CD4-positive, alpha-beta T cell treated with Interleukin-6 at 100 ng/mL for 8 hours (primary cell): ENCODE measurements at regions not wholly inside any gene's neighbourhood (a gene's known extent, or its start where the extent isn't known, plus 50 kb on each side); places are given as distances from the start of the nearest gene placed in this dataset.

Experiments
- DNase-seq: peaks from one replicate; pipeline ENCODE4 v3.0.0-alpha.2; 2020; ENCODE audit warnings: mixed read lengths, low spot score

- no peak for DNase-seq
Measured at GRCh38 chr13:103794526-103794925, 728.3 kb upstream of the SLC10A2 start.

- no peak for DNase-seq
Measured at GRCh38 chr13:103788061-103788652, 721.9 kb upstream of the SLC10A2 start.

GRCh38 chr13:103772576-103772975 lies 706.4 kb upstream of the SLC10A2 start:
- no peak for DNase-seq

GRCh38 chr13:103762523-103762922 lies 696.3 kb upstream of the SLC10A2 start:
- no peak for DNase-seq

GRCh38 chr13:103759361-103759760 lies 693.1 kb upstream of the SLC10A2 start:
- no peak for DNase-seq

- DNase-seq = no peak
Measured at GRCh38 chr13:103758222-103758621, 692.0 kb upstream of the SLC10A2 start.

GRCh38 chr13:103757361-103757760 lies 691.1 kb upstream of the SLC10A2 start:
- DNase-seq = no peak

GRCh38 chr13:103754783-103755182 lies 688.6 kb upstream of the SLC10A2 start:
- DNase-seq = no peak

- no peak for DNase-seq
Measured at GRCh38 chr13:103734837-103735236, 668.6 kb upstream of the SLC10A2 start.

- DNase-seq = no peak
Measured at GRCh38 chr13:103731959-103732358, 665.7 kb upstream of the SLC10A2 start.

GRCh38 chr13:103730407-103730806 lies 664.2 kb upstream of the SLC10A2 start:
- DNase-seq = no peak

GRCh38 chr13:103726808-103727207 lies 660.6 kb upstream of the SLC10A2 start:
- DNase-seq = no peak

- DNase-seq = no peak
Measured at GRCh38 chr13:103716718-103717117, 650.5 kb upstream of the SLC10A2 start.

- DNase-seq = no peak
Measured at GRCh38 chr13:103715335-103715734, 649.1 kb upstream of the SLC10A2 start.

GRCh38 chr13:103703246-103703645 lies 637.0 kb upstream of the SLC10A2 start:
- DNase-seq = no peak

GRCh38 chr13:103698000-103698399 lies 631.8 kb upstream of the SLC10A2 start:
- DNase-seq = no peak

- DNase-seq = no peak
Measured at GRCh38 chr13:103695320-103695719, 629.1 kb upstream of the SLC10A2 start.

- no peak for DNase-seq
Measured at GRCh38 chr13:103694471-103694870, 628.3 kb upstream of the SLC10A2 start.

- no peak for DNase-seq
Measured at GRCh38 chr13:103694033-103694432, 627.8 kb upstream of the SLC10A2 start.

- DNase-seq = no peak
Measured at GRCh38 chr13:103692442-103692841, 626.2 kb upstream of the SLC10A2 start.

- no peak for DNase-seq
Measured at GRCh38 chr13:103676329-103676728, 610.1 kb upstream of the SLC10A2 start.

- DNase-seq = no peak
Measured at GRCh38 chr13:103671547-103671946, 605.3 kb upstream of the SLC10A2 start.

GRCh38 chr13:103663996-103664395 lies 597.8 kb upstream of the SLC10A2 start:
- DNase-seq = no peak

GRCh38 chr13:103656311-103656710 lies 590.1 kb upstream of the SLC10A2 start:
- DNase-seq = no peak

- DNase-seq = no peak
Measured at GRCh38 chr13:103640606-103641005, 574.4 kb upstream of the SLC10A2 start.
